ENCODE measurements at regions not wholly inside any gene's neighbourhood (a gene's known extent, or its start where the extent isn't known, plus 50 kb on each side); places are given as distances from the start of the nearest gene placed in this dataset.
"Not testable (repeated sequence)": the region's sequence is repeated elsewhere in the genome, so short reads cannot be mapped to it uniquely, and the experiment has no call there.

GRCh38 chr15:96959501-96959900 lies 629.0 kb downstream of the NR2F2 start:
- DNase-seq, result no peak

GRCh38 chr15:96960711-96961480 lies 630.4 kb downstream of the NR2F2 start:
- DNase-seq, result no peak

- no peak for DNase-seq
These were observed 636.1 kb downstream of the NR2F2 start for GRCh38 chr15:96966554-96966953.

GRCh38 chr15:96969732-96970710 lies 639.5 kb downstream of the NR2F2 start:
- no peak for DNase-seq

- no peak for DNase-seq
These were observed 641.7 kb downstream of the NR2F2 start for GRCh38 chr15:96972201-96972600.

GRCh38 chr15:96974761-96975160 lies 644.3 kb downstream of the NR2F2 start:
- no peak for DNase-seq

GRCh38 chr15:96977886-96978285 lies 647.4 kb downstream of the NR2F2 start:
- DNase-seq, result no peak

GRCh38 chr15:96978937-96979473 lies 648.5 kb downstream of the NR2F2 start:
- DNase-seq, result no peak

GRCh38 chr15:96984121-96984671 lies 653.7 kb downstream of the NR2F2 start:
- DNase-seq, result not testable (repeated sequence)

- no peak for DNase-seq
These were observed 662.3 kb downstream of the NR2F2 start for GRCh38 chr15:96992817-96993216.

GRCh38 chr15:96997538-96997937 lies 667.0 kb downstream of the NR2F2 start:
- DNase-seq, result no peak

- no peak for DNase-seq
These were observed 678.5 kb downstream of the NR2F2 start for GRCh38 chr15:97009031-97009431.

- DNase-seq, result no peak
These were observed 682.5 kb downstream of the NR2F2 start for GRCh38 chr15:97012986-97013385.

- no peak for DNase-seq
These were observed 683.0 kb downstream of the NR2F2 start for GRCh38 chr15:97013491-97013890.

- no peak for DNase-seq
These were observed 683.5 kb downstream of the NR2F2 start for GRCh38 chr15:97014001-97014400.

- no peak for DNase-seq
These were observed 693.0 kb downstream of the NR2F2 start for GRCh38 chr15:97023488-97023844.

GRCh38 chr15:97026781-97027180 lies 696.3 kb downstream of the NR2F2 start:
- no peak for DNase-seq

GRCh38 chr15:97027772-97028171 lies 697.3 kb downstream of the NR2F2 start:
- no peak for DNase-seq

GRCh38 chr15:97030251-97030650 lies 699.8 kb downstream of the NR2F2 start:
- DNase-seq, result no peak

- no peak for DNase-seq
These were observed 705.8 kb downstream of the NR2F2 start for GRCh38 chr15:97036301-97036700.

- no peak for DNase-seq
These were observed 706.6 kb downstream of the NR2F2 start for GRCh38 chr15:97037080-97037479.

GRCh38 chr15:97045666-97046421 lies 715.3 kb downstream of the NR2F2 start:
- no peak for DNase-seq

GRCh38 chr15:97052513-97052912 lies 722.0 kb downstream of the NR2F2 start:
- DNase-seq, result no peak

Measured in NCI-H1436 (cell line).